H1 (cell line): ENCODE measurements at regions not wholly inside any gene's neighbourhood (a gene's known extent, or its start where the extent isn't known, plus 50 kb on each side); places are given as distances from the start of the nearest gene placed in this dataset.

Experiments used
- CTCF ChIA-PET: fragments of 300-600 bp; sonication (Branson Sonifier 250); formaldehyde crosslinking; loops from one replicate; lab custom pipeline; 2021; ENCODE audit not compliant: partially characterized antibody; lab: Charles Lee
- POLR2A ChIA-PET: fragments of 300-600 bp; sonication (Branson Sonifier 250); formaldehyde crosslinking; loops from one replicate; lab custom pipeline; 2021; ENCODE audit warnings: inconsistent platforms; ENCODE audit not compliant: partially characterized antibody; lab: Charles Lee
- DNase-seq, 2 experiments: peaks; one replicate each; pipeline versions ENCODE4 v3.0.0 to v3.0.0-alpha.2; 2010 to 2022; ENCODE audit warnings: low spot score in 2 of 2, low read depth in 1 of 2, mixed read lengths in 1 of 2
- FAIRE-seq: peaks from 2 replicates; lab custom pipeline; 2011; peaks lifted over from hg19 to GRCh38; lab: Jason Lieb, UNC
- H2AFZ ChIP-seq: 2 replicates; pipeline ENCODE4 v1.8.1; 2012; ENCODE audit warnings: low read length, inconsistent platforms
- H2AK5ac ChIP-seq: 2 replicates; pipeline ENCODE4 v1.6.1; 2013; ENCODE audit warnings: low read depth, low read length
- H2BK120ac ChIP-seq: replicated peaks from 2 replicates; pipeline ENCODE3; 2013; ENCODE audit warnings: low read depth, low read length, inconsistent platforms
- H2BK12ac ChIP-seq: 2 replicates; pipeline ENCODE4 v1.6.1; 2013; ENCODE audit warnings: low read depth, low read length
- H2BK15ac ChIP-seq: 2 replicates; pipeline ENCODE4 v1.6.1; 2013; ENCODE audit warnings: low read length
- H2BK20ac ChIP-seq: 2 replicates; pipeline ENCODE4 v1.6.1; 2013; ENCODE audit warnings: low read length
- H2BK5ac ChIP-seq: 2 replicates; pipeline ENCODE4 v1.6.1; 2013; ENCODE audit warnings: low read depth, low read length
- H3K14ac ChIP-seq: 2 replicates; pipeline ENCODE4 v1.6.1; 2013; ENCODE audit warnings: inconsistent platforms; ENCODE audit not compliant: insufficient read length
- H3K18ac ChIP-seq: 2 replicates; pipeline ENCODE4 v1.6.1; 2013; ENCODE audit warnings: low read length; ENCODE audit errors: extremely low read depth
- H3K23ac ChIP-seq: 2 replicates; pipeline ENCODE4 v1.6.1; 2013; ENCODE audit warnings: inconsistent platforms; ENCODE audit not compliant: insufficient read length
- H3K23me2 ChIP-seq: 2 replicates; pipeline ENCODE4 v1.6.1; 2013; ENCODE audit warnings: low read depth, low read length
- H3K27ac ChIP-seq: 2 replicates; pipeline ENCODE4 v1.6.1; 2011; ENCODE audit warnings: low read depth, low read length, inconsistent platforms
- H3K27me3 ChIP-seq, 4 experiments: replicated peaks in 1 of 4; 1 replicate in 1 of 4; 2 replicates in 3 of 4; pipeline versions ENCODE4 v1.6.1 to v1.8.1; 2011 to 2013; ENCODE audit warnings: low read length in 3 of 4, mild to moderate bottlenecking in 3 of 4, inconsistent platforms in 2 of 4, mixed read lengths in 2 of 4, moderate library complexity in 1 of 4; ENCODE audit not compliant: control insufficient read depth in 3 of 4, insufficient read depth in 3 of 4; ENCODE audit errors: extremely low read depth in 1 of 4
- H3K36me3 ChIP-seq, 4 experiments: 2 replicates each; pipeline versions ENCODE4 v1.6.1 to v1.8.1; 2011 to 2013; ENCODE audit warnings: mild to moderate bottlenecking in 4 of 4, low read length in 3 of 4, moderate library complexity in 2 of 4, control low read depth in 1 of 4, inconsistent platforms in 1 of 4; ENCODE audit not compliant: insufficient read depth in 4 of 4, control insufficient read depth in 2 of 4
- H3K4ac ChIP-seq: replicated peaks from 2 replicates; pipeline ENCODE3; 2013; ENCODE audit warnings: low read length, low read depth, mixed read lengths, inconsistent platforms; ENCODE audit not compliant: insufficient read length
- H3K4me1 ChIP-seq, 4 experiments: replicated peaks in 1 of 4; 1 replicate in 1 of 4; 2 replicates in 3 of 4; pipeline versions ENCODE4 v1.6.1 to v1.8.1; 2011 to 2013; ENCODE audit warnings: low read length in 3 of 4, inconsistent platforms in 2 of 4, mixed read lengths in 1 of 4; ENCODE audit not compliant: insufficient read depth in 4 of 4, control insufficient read depth in 3 of 4
- H3K4me2 ChIP-seq, 2 experiments: 2 replicates each; pipeline versions ENCODE4 v1.6.1 to v1.8.1; 2011 to 2013; ENCODE audit warnings: low read depth in 2 of 2, low read length in 2 of 2, control low read depth in 1 of 2, inconsistent platforms in 1 of 2, mild to moderate bottlenecking in 1 of 2; ENCODE audit not compliant: insufficient read depth in 1 of 2
- H3K4me3 ChIP-seq, 4 experiments: fragments of 200-600, 300-600 bp in 1 of 4; sonication (generic), shearing (Covaris generic), sonication (Bioruptor Twin) in 1 of 4; 2 replicates each; pipeline versions ENCODE4 v1.5.1 to v1.8.1; 2011 to 2016; ENCODE audit warnings: low read length in 4 of 4, low read depth in 3 of 4, control low read depth in 2 of 4, inconsistent platforms in 2 of 4, mild to moderate bottlenecking in 2 of 4, mixed read lengths in 1 of 4, moderate library complexity in 1 of 4; ENCODE audit not compliant: insufficient read depth in 2 of 4; ENCODE audit errors: extremely low read depth in 1 of 4
- H3K56ac ChIP-seq: replicated peaks from 2 replicates; pipeline ENCODE3; 2013; ENCODE audit warnings: low read depth, mild to moderate bottlenecking, mixed read lengths, low read length, inconsistent platforms; ENCODE audit not compliant: insufficient read length
- H3K79me1 ChIP-seq: 2 replicates; pipeline ENCODE4 v1.6.1; 2013; ENCODE audit warnings: low read depth, low read length, control low read depth
- H3K79me2 ChIP-seq, 2 experiments: 2 replicates each; pipeline versions ENCODE4 v1.6.1 to v1.8.1; 2012 to 2013; ENCODE audit warnings: low read length in 2 of 2, mild to moderate bottlenecking in 2 of 2, inconsistent platforms in 1 of 2; ENCODE audit not compliant: insufficient read depth in 2 of 2, control insufficient read depth in 1 of 2
- H3K9ac ChIP-seq, 4 experiments: replicated peaks in 1 of 4; 1 replicate in 1 of 4; 2 replicates in 3 of 4; pipeline versions ENCODE4 v1.6.1 to v1.8.1; 2011 to 2013; ENCODE audit warnings: low read depth in 3 of 4, low read length in 3 of 4, control low read depth in 2 of 4, mild to moderate bottlenecking in 2 of 4, moderate library complexity in 2 of 4, inconsistent platforms in 1 of 4; ENCODE audit errors: extremely low read depth in 1 of 4
- H3K9me3 ChIP-seq, 2 experiments: 2 replicates each; pipeline versions ENCODE4 v1.6.1 to v1.8.1; 2012 to 2013; ENCODE audit warnings: mild to moderate bottlenecking in 2 of 2, moderate library complexity in 2 of 2, control low read depth in 1 of 2, inconsistent platforms in 1 of 2, low read depth in 1 of 2, low read length in 1 of 2, mixed read lengths in 1 of 2; ENCODE audit not compliant: insufficient read depth in 2 of 2
- H4K20me1 ChIP-seq, 2 experiments: replicated peaks in 1 of 2; 2 replicates each; pipeline versions ENCODE3 to v1.8.1; 2011 to 2013; ENCODE audit warnings: inconsistent platforms in 2 of 2, low read length in 2 of 2, mild to moderate bottlenecking in 1 of 2; ENCODE audit not compliant: insufficient read depth in 2 of 2, control insufficient read depth in 1 of 2
- H4K5ac ChIP-seq: 2 replicates; pipeline ENCODE4 v1.6.1; 2013; ENCODE audit warnings: low read length, low read depth, mixed read lengths, inconsistent platforms; ENCODE audit not compliant: insufficient read length
- H4K8ac ChIP-seq: 2 replicates; pipeline ENCODE4 v1.8.0; 2013; ENCODE audit warnings: mild to moderate bottlenecking, moderate library complexity, low read length, inconsistent platforms; ENCODE audit not compliant: insufficient read depth; ENCODE audit errors: extremely low read depth
- H4K91ac ChIP-seq: replicated peaks from 2 replicates; pipeline ENCODE3; 2013; ENCODE audit warnings: low read length, mixed read lengths, inconsistent platforms; ENCODE audit not compliant: insufficient read length
- CBX8 ChIP-seq: fragments of 300-800, 300-1000 bp; sonication (generic); IDR thresholded peaks from 2 replicates; pipeline ENCODE4 v1.7.1; 2016; ENCODE audit warnings: low read depth, low read length, borderline replicate concordance
- CEBPB ChIP-seq: IDR thresholded peaks from 2 replicates; pipeline ENCODE4 v1.6.1; 2012; ENCODE audit warnings: low read depth, low read length
- CTBP2 ChIP-seq: IDR thresholded peaks from 2 replicates; pipeline ENCODE4 v1.7.0; 2011; ENCODE audit warnings: borderline replicate concordance, mild to moderate bottlenecking, moderate library complexity, mixed read lengths, low read length; ENCODE audit not compliant: insufficient read depth, insufficient read length
- HDAC2 ChIP-seq, 2 experiments: fragments of 300-600 bp in 1 of 2; sonication (generic) in 1 of 2; IDR thresholded peaks; 2 replicates each; pipeline ENCODE4 v1.6.1; 2011 to 2012; ENCODE audit warnings: low read depth in 2 of 2, low read length in 2 of 2, mild to moderate bottlenecking in 2 of 2, moderate library complexity in 2 of 2, borderline replicate concordance in 1 of 2, inconsistent platforms in 1 of 2
- HDAC6 ChIP-seq: IDR thresholded peaks from one replicate; pipeline ENCODE4 v1.7.1; 2012; ENCODE audit warnings: low read depth, mild to moderate bottlenecking, inconsistent platforms, low read length, moderate library complexity
- NRF1 ChIP-seq: IDR thresholded peaks from 2 replicates; pipeline ENCODE4 v1.6.1; 2011; ENCODE audit warnings: mild to moderate bottlenecking, low read depth, low read length, improper control_type of control experiment
- PHF8 ChIP-seq: fragments of 200-600 bp; sonication (generic); conservative IDR thresholded peaks from 2 replicates; pipeline ENCODE4 v1.7.1; 2012; ENCODE audit warnings: low read depth, mild to moderate bottlenecking, inconsistent platforms, low read length, moderate library complexity
- POLR2A ChIP-seq, 2 experiments: IDR thresholded peaks; 1 replicate in 1 of 2; 2 replicates in 1 of 2; pipeline ENCODE4 v1.6.1; 2011; ENCODE audit warnings: low read depth in 2 of 2, low read length in 2 of 2, mild to moderate bottlenecking in 2 of 2; ENCODE audit errors: control extremely low read depth in 1 of 2
- SIRT6 ChIP-seq: IDR thresholded peaks from one replicate; pipeline ENCODE4 v1.7.1; 2012; ENCODE audit warnings: low read length, inconsistent platforms
- SIX5 ChIP-seq: IDR thresholded peaks from 2 replicates; pipeline ENCODE4 v1.6.1; 2011; ENCODE audit warnings: mild to moderate bottlenecking, low read depth, low read length
- SP4 ChIP-seq: IDR thresholded peaks from 2 replicates; pipeline ENCODE4 v1.6.1; 2012; ENCODE audit warnings: low read length, inconsistent platforms
- SUZ12 ChIP-seq: fragments of 200-600 bp; sonication (generic); IDR thresholded peaks from 2 replicates; pipeline ENCODE4 v1.6.1; 2012; ENCODE audit warnings: mild to moderate bottlenecking, inconsistent platforms, low read length, moderate library complexity, mixed read lengths
- TCF12 ChIP-seq: IDR thresholded peaks from 2 replicates; pipeline ENCODE4 v1.6.1; 2011; ENCODE audit warnings: low read depth, mild to moderate bottlenecking, low read length
- WGBS, 2 experiments: shearing (Covaris generic) in 1 of 2; methylation state at CpG; one replicate each; pipeline versions ENCODE4 v1.1.6 to v1.1.7; 2013 to 2015; ENCODE audit warnings: low lambda C conversion rate in 2 of 2, mixed read lengths in 2 of 2, inconsistent platforms in 1 of 2, low coverage in 1 of 2, missing lambda C conversion rate in 1 of 2; ENCODE audit not compliant: insufficient replicate concordance in 2 of 2, insufficient coverage in 1 of 2, insufficient read length in 1 of 2; ENCODE audit errors: extremely low coverage in 1 of 2, missing lambda C conversion rate in 1 of 2; 5-methylcytosine and 5-hydroxymethylcytosine counted together
- TF ChIP-seq, protein P1 (sequence below): IDR thresholded peaks from 2 replicates; pipeline ENCODE4 v1.6.1; 2012; ENCODE audit warnings: low read length, inconsistent platforms

DNA sequence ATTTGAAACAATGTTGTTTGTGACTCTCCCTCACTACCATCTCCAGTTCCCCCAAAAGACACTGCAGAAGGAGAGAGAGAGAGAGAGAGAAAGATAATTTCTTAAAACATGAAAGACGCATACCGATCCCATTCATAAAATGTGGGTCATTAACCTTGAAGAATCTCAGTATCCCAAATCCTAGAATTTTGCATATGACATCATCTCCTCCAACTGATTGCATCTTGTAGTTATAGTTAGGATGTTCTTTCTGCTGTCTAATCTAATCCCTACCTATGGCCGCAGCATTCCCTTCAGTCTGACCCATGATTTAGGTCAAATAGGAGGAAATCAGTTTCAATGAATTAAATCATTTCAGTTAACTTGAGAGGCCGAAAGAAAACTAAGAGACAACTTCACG is 142.4 kb upstream of the ETS2 start:
- Histone ChIP-seq H3K4me1 (peaks cover 3 to 16% (median 6%) of the 10 kb centered on the region in 4 experiments; a peak in 6 of 7 replicates), H3K79me1 (no peaks in the 10 kb centered on the region), H2AFZ (no peak overlapping the region), H3K23me2 (peaks cover 18% of the 10 kb centered on the region; the same call in 1 of the 2 replicates), H4K5ac (no peak overlapping the region), H2BK120ac (no peak overlapping the region), H3K4me2 (no peak overlapping the region), H3K27ac (no peak overlapping the region), H3K4me3 (no peak overlapping the region), H3K9me3 (no peaks in the 10 kb centered on the region), H3K27me3 (peaks cover 6 to 28% (median 21%) of the 10 kb centered on the region in 4 experiments; a peak in 6 of 7 replicates), H3K18ac (no peak overlapping the region), H4K8ac (no peak overlapping the region), H2BK12ac (no peak overlapping the region), H3K14ac (no peak overlapping the region), H2AK5ac (no peak overlapping the region), H2BK5ac (no peak overlapping the region), H3K56ac (no peak overlapping the region), H3K23ac (no peak overlapping the region), H3K79me2 (no peaks in the 10 kb centered on the region), H2BK15ac (no peak overlapping the region), H3K4ac (no peak overlapping the region), H3K9ac (no peak overlapping the region), H4K91ac (no peak overlapping the region), H3K36me3 (no peaks in the 10 kb centered on the region), H2BK20ac (no peak overlapping the region), H4K20me1 (no peaks in the 10 kb centered on the region)
- ChIA-PET POLR2A (no interaction called here), CTCF (interaction anchor here (1.3 kb wide), 1 partner anchor 36 kb away, joined by 4 read pairs; no protein-coding TSS in a partner anchor)
- no peak for DNase-seq
- WGBS, 2 experiments, result 88% methylated on average over 5 of the region's 5 CpGs; no CpG with 5 or more reads in 1 of the 2 experiments
- FAIRE-seq, result no peak
- TF ChIP-seq SUZ12 (no peak), SIX5 (no peak), CEBPB (no peak), CTBP2 (no peak), SP4 (no peak), NRF1 (no peak), SIRT6 (no peak), TCF12 (no peak), HDAC2 (IDR thresholded peaks at IDR 0.05; ENCODE audit: borderline replicate concordance in 1 of 2, low read depth in 2 of 2, low read length in 2 of 2) (no peak), CBX8 (no peak), POLR2A (IDR thresholded peaks at IDR 0.05; ENCODE audit: control extremely low read depth in 1 of 2, low read depth in 2 of 2, low read length in 2 of 2) (no peak), HDAC6 (no peak), PHF8 (no peak)
- TF ChIP-seq, protein P1, sequence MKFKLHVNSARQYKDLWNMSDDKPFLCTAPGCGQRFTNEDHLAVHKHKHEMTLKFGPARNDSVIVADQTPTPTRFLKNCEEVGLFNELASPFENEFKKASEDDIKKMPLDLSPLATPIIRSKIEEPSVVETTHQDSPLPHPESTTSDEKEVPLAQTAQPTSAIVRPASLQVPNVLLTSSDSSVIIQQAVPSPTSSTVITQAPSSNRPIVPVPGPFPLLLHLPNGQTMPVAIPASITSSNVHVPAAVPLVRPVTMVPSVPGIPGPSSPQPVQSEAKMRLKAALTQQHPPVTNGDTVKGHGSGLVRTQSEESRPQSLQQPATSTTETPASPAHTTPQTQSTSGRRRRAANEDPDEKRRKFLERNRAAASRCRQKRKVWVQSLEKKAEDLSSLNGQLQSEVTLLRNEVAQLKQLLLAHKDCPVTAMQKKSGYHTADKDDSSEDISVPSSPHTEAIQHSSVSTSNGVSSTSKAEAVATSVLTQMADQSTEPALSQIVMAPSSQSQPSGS, result no peak
